GM21381 (cell line): ENCODE measurements at regions not wholly inside any gene's neighbourhood (a gene's known extent, or its start where the extent isn't known, plus 50 kb on each side); places are given as distances from the start of the nearest gene placed in this dataset.
A peak's percentile ranks its signal among the peaks of the same experiment; 100 is the strongest.

Source experiments
- ATAC-seq: cut with Tn5 transposase; IDR thresholded peaks from one replicate; pipeline ENCODE4 v1.9.1; 2021; ENCODE audit warnings: mild to moderate bottlenecking, moderate library complexity; ENCODE audit not compliant: unreplicated experiment

- ATAC-seq: no peak
Observed at GRCh38 chr13:47213047-47213446, 316.2 kb upstream of the HTR2A start.

- ATAC-seq: no peak
Observed at GRCh38 chr13:47211106-47211505, 314.3 kb upstream of the HTR2A start.

GRCh38 chr13:47206111-47206510 is 309.3 kb upstream of the HTR2A start:
- ATAC-seq: no peak

GRCh38 chr13:47190696-47191305 is 293.9 kb upstream of the HTR2A start:
- ATAC-seq: no peak

- ATAC-seq: no peak
Observed at GRCh38 chr13:47188802-47189201, 291.9 kb upstream of the HTR2A start.

- ATAC-seq: no peak
Observed at GRCh38 chr13:47186471-47186870, 289.6 kb upstream of the HTR2A start.

- no peak for ATAC-seq
Observed at GRCh38 chr13:47184321-47184720, 287.5 kb upstream of the HTR2A start.

GRCh38 chr13:47179321-47179720 is 282.5 kb upstream of the HTR2A start:
- no peak for ATAC-seq

GRCh38 chr13:47178090-47178950 is 281.5 kb upstream of the HTR2A start:
- ATAC-seq: no peak

GRCh38 chr13:47175172-47175866 is 278.5 kb upstream of the HTR2A start:
- ATAC-seq: no peak

GRCh38 chr13:47170971-47171370 is 274.1 kb upstream of the HTR2A start:
- ATAC-seq: no peak

GRCh38 chr13:47168618-47169017 is 271.8 kb upstream of the HTR2A start:
- no peak for ATAC-seq

GRCh38 chr13:47168066-47168465 is 271.2 kb upstream of the HTR2A start:
- ATAC-seq: no peak

GRCh38 chr13:47166336-47166735 is 269.5 kb upstream of the HTR2A start:
- ATAC-seq: no peak

- no peak for ATAC-seq
Observed at GRCh38 chr13:47159853-47160550, 263.1 kb upstream of the HTR2A start.

- ATAC-seq: no peak
Observed at GRCh38 chr13:47158593-47158992, 261.7 kb upstream of the HTR2A start.

- no peak for ATAC-seq
Observed at GRCh38 chr13:47148543-47148942, 251.7 kb upstream of the HTR2A start.

GRCh38 chr13:47147812-47148119 is 250.9 kb upstream of the HTR2A start:
- ATAC-seq: no peak

GRCh38 chr13:47146991-47147811 is 250.3 kb upstream of the HTR2A start:
- ATAC-seq: peak; percentile 94

- ATAC-seq: no peak
Observed at GRCh38 chr13:47146136-47146535, 249.3 kb upstream of the HTR2A start.

- ATAC-seq: no peak
Observed at GRCh38 chr13:47144782-47145181, 247.9 kb upstream of the HTR2A start.
